Left cardiac atrium (tissue), 4 donors: ENCODE measurements at regions not wholly inside any gene's neighbourhood (a gene's known extent, or its start where the extent isn't known, plus 50 kb on each side); places are given as distances from the start of the nearest gene placed in this dataset.

Source experiments
- ATAC-seq, 2 donors: fragments of 200-7000 bp; cut with Tn5 transposase; one replicate each; pipeline ENCODE4 v1.9.1; 2020; ENCODE audit warnings: mild to moderate bottlenecking in 2 of 2, moderate library complexity in 2 of 2
- DNase-seq: peaks from one replicate; pipeline ENCODE4 v3.0.0-alpha.2; 2020
- intact Hi-C, 2 donors: fragments of 100-400 bp; cut with DNase I; formaldehyde crosslinking; loops; one replicate each; pipeline versions ENCODE4 v1.14.1 to v1.15.1; 2022 to 2023
- donor health status: DM: no; HTN: yes; CAD: no.
- donor health status: DM: no; HTN: yes; CAD: no; lungs with severe emphysema.
- donor health status: DM: yes; HTN: yes; CAD: no.
- donor health status: Dilated cardiomyopathy.

DNA sequence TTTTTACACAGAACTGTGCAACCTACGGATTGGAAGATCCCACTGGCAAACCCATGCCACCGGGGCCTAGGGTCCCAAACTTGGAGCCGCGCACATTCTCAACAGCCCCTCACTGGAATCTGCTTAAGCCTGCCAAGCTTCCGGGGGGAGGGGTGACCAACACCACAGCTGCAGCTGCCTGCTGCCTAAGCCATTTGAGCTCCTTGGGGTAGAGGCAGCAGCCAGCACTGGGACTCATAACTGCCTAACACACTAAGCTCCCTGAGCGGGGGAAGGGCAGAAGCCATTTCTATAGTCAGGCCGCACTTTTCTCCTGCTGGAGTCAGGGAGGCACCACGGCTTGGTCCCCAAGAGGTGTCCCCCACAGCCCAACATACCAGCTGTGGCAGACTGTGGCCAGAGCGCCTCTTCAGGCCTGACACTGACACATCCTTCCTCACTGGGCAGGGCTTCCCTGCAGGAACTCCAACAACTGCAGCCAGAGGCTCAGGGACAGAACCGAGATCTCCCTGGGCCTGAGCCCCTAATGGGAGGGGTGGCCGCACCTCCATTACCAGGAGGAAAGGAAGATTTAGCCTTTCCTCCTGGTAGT is 270.3 kb upstream of the ECI2 start:
- no peak for ATAC-seq
- intact Hi-C loops, result no loop called here
- no peak for DNase-seq

DNA sequence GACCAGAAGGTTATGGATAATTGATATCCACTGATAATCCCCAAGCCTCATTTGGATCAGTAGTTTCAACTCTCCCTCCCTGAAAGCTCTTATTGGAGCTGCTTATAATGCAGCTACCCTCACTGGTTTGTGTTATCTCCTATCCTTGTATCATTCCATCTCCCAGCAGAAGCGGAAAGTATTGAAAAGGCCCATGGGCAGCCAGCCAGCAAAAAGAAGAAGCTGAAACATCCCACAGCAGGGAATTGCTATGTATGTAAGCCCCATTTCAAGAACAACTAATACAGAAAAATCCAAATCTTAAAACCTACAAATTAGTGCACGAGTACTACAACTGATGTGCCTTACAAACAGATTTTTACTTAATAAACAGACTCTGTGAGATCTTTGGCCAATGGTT is 269.0 kb upstream of the ECI2 start:
- no peak for DNase-seq
- intact Hi-C loops, result loop anchor here in 1 of 2 donors (5.0 kb wide), 1 partner anchor 47 kb away; no protein-coding TSS in a partner anchor
- no peak for ATAC-seq

- ATAC-seq (peak; percentile 16 to 38), DNase-seq (no peak)
- intact Hi-C loops, result loop anchor here in 1 of 2 donors (5.0 kb wide), 1 partner anchor 47 kb away; no protein-coding TSS in a partner anchor
Measured at GRCh38 chr6:4403828-4404227, 268.5 kb upstream of the ECI2 start.

GRCh38 chr6:4403023-4403752 is 267.8 kb upstream of the ECI2 start:
- DNase-seq, result no peak
- no peak for ATAC-seq
- intact Hi-C loops, result loop anchor here in 1 of 2 donors (5.0 kb wide), 1 partner anchor 46 kb away; no protein-coding TSS in a partner anchor

GRCh38 chr6:4402477-4402976 is 267.2 kb upstream of the ECI2 start:
- peak; percentile 84 to 88 for ATAC-seq
- intact Hi-C loops, result loop anchor here in 1 of 2 donors (5.0 kb wide), 1 partner anchor 45 kb away; no protein-coding TSS in a partner anchor
- DNase-seq, result peak; percentile 39

GRCh38 chr6:4401408-4402368 is 266.3 kb upstream of the ECI2 start:
- DNase-seq, result peak; percentile 40
- ATAC-seq, result peak; percentile 15 to 45
- intact Hi-C loops, result loop anchor here in 1 of 2 donors (5.0 kb wide), 1 partner anchor 44 kb away; no protein-coding TSS in a partner anchor

GRCh38 chr6:4399656-4400055 is 264.3 kb upstream of the ECI2 start:
- DNase-seq (no peak), ATAC-seq (no peak)
- intact Hi-C loops, result loop anchor here in 1 of 2 donors (5.0 kb wide), 1 partner anchor 42 kb away; no protein-coding TSS in a partner anchor

GRCh38 chr6:4398791-4399190 is 263.4 kb upstream of the ECI2 start:
- ATAC-seq (no peak), DNase-seq (no peak)
- intact Hi-C loops, result no loop called here

GRCh38 chr6:4397307-4397706 is 261.9 kb upstream of the ECI2 start:
- DNase-seq (no peak), ATAC-seq (peak; percentile 45 to 58)
- intact Hi-C loops, result no loop called here

GRCh38 chr6:4396044-4396443 is 260.7 kb upstream of the ECI2 start:
- no peak for ATAC-seq
- DNase-seq, result no peak
- intact Hi-C loops, result no loop called here

DNA sequence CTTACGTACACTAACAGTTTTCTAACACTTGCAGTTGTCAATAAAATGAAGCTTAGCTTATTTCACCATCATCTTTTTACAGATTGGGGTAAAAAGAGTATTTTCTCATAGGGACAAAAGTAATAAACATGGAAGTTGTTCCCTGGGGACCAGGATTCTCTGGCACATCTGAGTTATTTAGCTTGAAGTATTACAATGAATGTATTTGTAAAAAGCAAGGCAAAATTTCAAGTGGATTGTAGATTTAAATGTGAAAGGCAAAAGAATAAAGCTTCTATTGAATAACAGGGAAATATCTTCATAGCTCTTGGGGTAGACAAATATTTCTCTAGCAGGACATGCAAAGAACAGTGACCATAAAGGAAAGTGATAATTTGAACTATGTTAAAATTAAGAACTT is 260.0 kb upstream of the ECI2 start:
- intact Hi-C loops, result no loop called here
- ATAC-seq (no peak), DNase-seq (no peak)

DNA sequence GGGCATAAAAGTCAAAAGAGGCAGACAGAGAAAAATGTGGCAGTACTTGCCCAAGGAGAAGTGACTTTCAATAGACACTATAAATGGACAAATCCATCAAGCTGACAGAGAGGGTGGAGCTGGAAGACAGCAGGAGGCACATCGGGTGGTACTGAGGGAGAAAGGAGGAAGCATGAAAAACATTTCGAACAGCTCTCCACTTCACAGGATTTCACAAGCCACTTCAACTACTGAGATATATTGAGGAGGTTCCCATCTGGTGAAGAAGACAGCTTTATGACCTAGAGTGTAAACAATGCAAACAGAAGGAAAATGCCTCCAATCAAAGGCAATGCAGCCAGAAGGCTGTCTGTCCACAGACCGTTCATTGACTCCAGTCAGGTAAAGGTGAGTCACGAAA is 259.4 kb upstream of the ECI2 start:
- no peak for DNase-seq
- intact Hi-C loops, result no loop called here
- ATAC-seq, result no peak

- ATAC-seq (no peak), DNase-seq (no peak)
- intact Hi-C loops, result no loop called here
Measured at GRCh38 chr6:4388675-4389074, 253.3 kb upstream of the ECI2 start.

- intact Hi-C loops, result no loop called here
- ATAC-seq (no peak), DNase-seq (no peak)
Measured at GRCh38 chr6:4384656-4385055, 249.3 kb upstream of the ECI2 start.

DNA sequence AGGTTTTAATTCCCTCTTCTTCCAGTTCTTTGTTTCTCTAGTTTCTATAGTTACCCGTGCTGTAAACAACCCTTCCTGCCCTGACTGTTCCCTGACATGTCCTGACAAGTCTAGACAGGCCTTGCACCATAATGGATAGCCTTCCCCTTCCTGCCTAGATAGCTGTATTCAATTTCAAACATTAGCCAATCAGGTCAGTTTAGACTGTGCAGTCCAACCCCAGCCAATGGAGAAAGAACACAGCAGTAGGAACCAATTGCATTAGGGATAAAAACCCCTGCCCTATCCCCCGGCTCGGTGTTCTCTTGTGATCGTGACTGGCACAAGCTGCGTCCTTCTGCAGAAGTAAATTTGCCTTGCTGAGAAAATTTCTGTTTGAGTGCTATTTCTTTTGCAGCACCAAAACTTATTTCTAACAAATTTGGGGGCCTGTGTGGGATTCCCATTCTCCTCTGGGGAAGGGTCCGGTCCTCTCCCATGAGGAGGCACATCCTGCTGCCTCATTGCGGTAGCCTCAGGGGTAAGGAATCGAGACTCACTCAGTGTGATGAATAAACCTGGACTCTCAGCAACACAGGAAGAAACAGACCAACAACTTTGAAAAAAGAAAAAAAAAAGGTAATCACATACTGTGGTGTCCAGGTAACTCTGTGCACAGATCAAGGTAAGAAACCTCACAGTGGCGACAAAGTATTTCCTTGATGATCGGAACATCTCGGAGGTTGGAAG is 248.7 kb upstream of the ECI2 start:
- DNase-seq (no peak), ATAC-seq (no peak)
- intact Hi-C loops, result no loop called here

- DNase-seq (no peak), ATAC-seq (no peak)
- intact Hi-C loops, result no loop called here
Measured at GRCh38 chr6:4382362-4382853, 247.0 kb upstream of the ECI2 start.

GRCh38 chr6:4381381-4381780 is 246.0 kb upstream of the ECI2 start:
- no peak for DNase-seq
- intact Hi-C loops, result no loop called here
- peak; percentile 24 to 72 for ATAC-seq

DNA sequence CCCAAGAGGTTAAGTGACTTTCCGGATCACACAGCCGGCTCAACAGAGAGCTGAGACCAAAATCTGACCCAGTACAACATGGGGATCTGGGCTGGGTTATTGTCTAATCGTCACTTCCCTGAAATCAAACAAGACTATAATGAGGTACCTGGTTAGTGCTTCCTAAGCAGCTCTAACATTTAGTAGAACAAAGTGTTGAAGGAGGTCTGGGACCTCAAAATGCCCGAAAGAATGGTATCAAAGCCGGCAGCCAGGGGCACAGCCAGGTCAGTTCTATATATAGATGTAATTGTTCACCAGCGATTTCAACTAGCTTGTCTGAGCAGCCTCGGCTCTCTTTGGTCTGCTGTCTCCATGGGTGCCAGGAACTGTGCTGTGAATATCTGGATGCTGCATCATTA is 245.5 kb upstream of the ECI2 start:
- ATAC-seq (peak; percentile 39 to 67), DNase-seq (no peak)
- intact Hi-C loops, result no loop called here

DNA sequence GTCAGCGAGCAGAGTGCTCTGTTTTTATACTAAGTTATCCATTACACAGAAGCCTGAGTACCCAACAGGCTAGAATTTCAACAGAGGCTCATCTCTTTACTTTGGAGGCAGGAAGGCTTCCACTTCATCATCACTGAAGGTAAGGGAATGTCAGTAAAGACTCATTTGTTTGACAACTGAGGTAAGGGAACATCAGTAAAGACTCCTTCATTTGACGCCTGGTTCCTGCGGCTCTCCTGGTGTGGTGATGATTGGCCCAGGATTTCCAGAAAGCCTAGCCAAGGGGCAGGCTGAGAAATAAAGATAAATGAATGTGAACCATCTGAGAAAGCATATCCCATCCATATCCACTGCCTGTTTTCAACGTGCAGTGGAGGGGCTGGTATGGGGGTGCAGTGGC is 244.6 kb upstream of the ECI2 start:
- intact Hi-C loops, result no loop called here
- DNase-seq (no peak), ATAC-seq (no peak)
